ENCODE measurements at regions not wholly inside any gene's neighbourhood (a gene's known extent, or its start where the extent isn't known, plus 50 kb on each side); places are given as distances from the start of the nearest gene placed in this dataset.

GRCh38 chr16:86395477-86395876 lies 114.8 kb upstream of the FOXF1 start:
- no peak for DNase-seq

- DNase-seq, result no peak
Measured at GRCh38 chr16:86396422-86396821, 113.9 kb upstream of the FOXF1 start.

- DNase-seq, result no peak
Measured at GRCh38 chr16:86396901-86397311, 113.4 kb upstream of the FOXF1 start.

DNA sequence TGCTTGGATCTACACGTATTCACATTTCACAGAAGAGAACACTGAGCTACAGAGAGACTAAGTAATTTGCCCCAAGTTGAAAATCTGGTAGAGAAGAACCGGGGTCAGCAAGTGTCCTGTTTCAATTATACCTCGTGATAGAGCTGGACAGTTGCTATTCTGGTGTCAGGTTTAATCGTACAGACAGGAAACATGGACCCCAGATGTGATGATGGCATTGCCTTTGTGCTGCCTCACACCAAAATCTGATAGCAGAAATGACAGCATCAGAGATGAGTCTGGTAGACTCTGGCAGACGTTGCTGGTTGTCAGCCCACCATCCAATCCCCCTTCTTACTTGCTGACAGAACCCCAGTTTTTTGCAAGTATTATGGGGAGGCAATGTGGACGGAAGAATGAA lies 112.1 kb upstream of the FOXF1 start:
- no peak for DNase-seq

- DNase-seq, result no peak
Measured at GRCh38 chr16:86398622-86399021, 111.7 kb upstream of the FOXF1 start.

DNA sequence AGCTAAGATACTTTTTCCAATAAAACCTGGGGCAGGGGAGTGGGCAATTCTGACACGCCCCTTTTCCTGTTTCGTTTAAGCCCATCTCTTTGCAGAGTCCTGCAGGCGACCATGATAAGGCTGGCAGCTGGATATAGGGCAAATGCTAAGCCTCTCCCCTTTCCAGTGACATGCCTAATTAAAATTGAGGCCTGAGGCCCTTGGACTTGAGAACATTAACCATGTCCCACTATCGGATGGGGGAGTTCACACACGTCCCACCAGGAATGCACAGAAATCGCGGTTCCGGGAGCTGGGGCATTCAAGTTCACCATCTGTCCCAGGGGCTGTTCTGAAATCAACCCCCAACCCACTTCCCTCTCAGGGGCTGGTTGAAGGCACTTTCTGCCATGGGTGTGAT lies 109.2 kb upstream of the FOXF1 start:
- DNase-seq, result no peak

GRCh38 chr16:86403085-86403484 lies 107.2 kb upstream of the FOXF1 start:
- DNase-seq, result no peak

DNA sequence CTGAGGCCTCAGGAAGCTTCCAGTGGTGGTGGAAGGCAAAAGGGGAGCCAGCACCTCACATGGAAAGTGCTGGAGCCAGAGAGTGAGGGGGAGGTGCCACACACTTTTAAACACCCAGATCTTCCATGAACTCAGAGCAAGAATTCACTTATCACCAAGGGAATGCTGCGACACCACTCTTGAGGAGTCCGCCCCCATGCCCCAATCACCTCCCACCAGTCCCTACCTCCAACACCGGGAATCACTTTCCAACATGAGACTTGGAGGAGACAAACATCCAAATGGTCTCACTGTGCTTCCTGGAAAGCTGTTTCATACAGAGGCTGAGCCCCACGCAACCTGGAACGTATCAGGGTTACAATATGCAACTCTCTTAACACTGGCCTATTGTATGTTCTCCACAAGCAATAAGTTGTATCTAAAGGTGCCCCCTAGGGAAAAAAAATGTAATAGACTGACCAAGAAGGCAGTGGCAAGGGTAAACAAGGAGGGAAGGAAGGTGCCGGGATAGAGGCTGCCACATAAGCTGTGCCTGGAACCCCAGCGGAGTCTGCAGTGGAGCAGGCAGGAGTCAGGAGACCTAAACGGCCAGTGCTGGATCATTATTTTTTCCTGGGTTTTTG lies 106.7 kb upstream of the FOXF1 start:
- peak; percentile 16 for DNase-seq

GRCh38 chr16:86404678-86405077 lies 105.6 kb upstream of the FOXF1 start:
- no peak for DNase-seq

DNA sequence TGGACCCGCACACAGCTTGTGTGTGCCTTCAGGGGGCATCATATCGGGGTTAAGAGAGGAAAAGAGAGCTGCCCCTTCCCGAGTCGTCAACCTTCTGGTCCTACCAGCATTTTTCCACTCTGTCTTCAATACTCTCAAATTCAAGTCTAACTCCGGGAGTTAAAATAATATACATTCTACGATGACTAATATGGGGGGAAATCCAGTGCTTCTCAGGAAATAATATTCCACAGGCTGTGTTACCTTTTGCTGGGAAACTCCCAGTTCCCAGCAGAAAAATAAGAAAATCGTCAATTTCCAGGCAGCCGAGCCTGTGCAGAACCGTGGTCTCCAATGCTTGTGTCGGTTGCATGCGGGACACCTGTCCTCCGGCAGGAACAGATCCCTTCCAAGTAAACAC lies 105.0 kb upstream of the FOXF1 start:
- DNase-seq, result no peak

GRCh38 chr16:86406056-86406455 lies 104.3 kb upstream of the FOXF1 start:
- no peak for DNase-seq

GRCh38 chr16:86408685-86409084 lies 101.6 kb upstream of the FOXF1 start:
- no peak for DNase-seq

DNA sequence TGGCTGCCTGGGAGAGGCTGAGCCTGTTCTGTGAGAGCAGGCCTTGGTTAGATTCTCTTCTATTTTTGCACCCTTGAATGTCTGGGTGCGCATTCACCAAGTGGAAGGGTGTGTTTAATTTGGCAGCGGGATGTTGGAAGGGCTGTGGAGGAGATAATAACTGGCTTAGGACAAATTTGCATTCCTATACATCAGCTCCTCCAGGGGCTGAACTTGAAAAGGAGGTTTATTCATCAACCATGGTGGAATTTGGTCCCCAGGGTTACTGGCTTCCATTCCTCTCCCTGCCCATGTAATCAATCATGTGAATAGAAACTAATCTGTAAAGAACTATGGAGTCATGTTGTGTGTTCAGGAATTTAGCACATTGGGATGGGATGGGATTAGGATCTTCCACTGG lies 100.2 kb upstream of the FOXF1 start:
- DNase-seq, result no peak

DNA sequence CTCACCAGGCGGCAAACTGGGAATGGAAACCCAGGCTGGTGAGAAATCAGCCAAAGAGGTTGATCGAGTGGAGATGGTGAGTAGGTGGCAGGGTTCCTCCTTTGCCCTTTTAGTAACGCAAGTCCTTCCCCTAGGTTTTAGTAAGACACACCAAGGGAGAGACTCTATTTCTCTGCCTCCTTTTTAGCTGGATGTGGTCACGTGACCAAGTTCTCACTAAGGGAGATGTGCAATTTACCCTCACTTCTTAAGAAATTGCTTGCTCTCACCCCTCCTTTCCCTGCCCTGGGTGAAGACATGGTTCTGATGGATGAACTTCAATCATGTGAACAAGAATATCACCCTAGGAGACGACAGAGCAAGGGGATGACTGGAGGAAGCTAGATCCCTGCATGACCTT lies 99.8 kb upstream of the FOXF1 start:
- DNase-seq, result no peak

GRCh38 chr16:86411897-86412296 lies 98.4 kb upstream of the FOXF1 start:
- no peak for DNase-seq

GRCh38 chr16:86414991-86415740 lies 95.2 kb upstream of the FOXF1 start:
- DNase-seq, result peak; percentile 19

DNA sequence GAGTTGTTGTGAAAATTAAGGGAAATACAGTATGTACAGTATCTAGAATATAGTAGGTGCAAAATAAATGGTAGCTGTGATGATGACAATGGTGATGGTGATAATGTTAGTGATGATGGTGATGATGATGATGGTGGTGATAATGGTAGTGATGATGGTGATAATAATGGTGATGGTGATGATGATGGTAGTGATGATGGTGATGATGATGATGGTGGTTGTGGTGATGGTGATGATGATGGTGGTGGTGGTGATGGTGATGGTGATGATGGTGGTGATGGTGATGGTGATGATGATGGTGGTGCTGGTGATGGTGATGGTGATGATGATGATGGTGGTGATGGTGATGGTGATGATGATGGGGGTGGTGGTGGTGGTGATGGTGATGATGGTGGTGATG lies 91.3 kb upstream of the FOXF1 start:
- no peak for DNase-seq

- DNase-seq, result no peak
Measured at GRCh38 chr16:86419518-86419917, 90.8 kb upstream of the FOXF1 start.

DNA sequence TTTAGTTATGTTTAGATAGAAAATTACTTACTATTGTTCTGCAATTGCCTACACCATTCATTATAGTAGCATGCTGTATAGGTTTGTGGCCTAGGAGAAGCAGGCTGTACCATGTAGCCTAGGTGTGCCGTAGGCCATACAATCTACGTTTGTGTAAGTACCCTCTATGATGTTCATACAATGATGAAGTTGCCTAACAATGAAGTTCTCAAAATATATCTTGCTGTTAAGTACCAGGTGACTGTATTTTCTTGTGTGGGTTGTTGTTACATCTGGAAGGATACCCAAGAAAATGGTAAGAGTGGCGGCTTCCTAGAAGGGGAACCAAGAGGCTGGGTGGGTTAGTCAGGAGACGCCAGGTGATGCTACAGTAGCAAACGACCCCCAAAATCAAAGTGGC lies 88.3 kb upstream of the FOXF1 start:
- no peak for DNase-seq

- DNase-seq, result no peak
Measured at GRCh38 chr16:86424398-86424797, 85.9 kb upstream of the FOXF1 start.

DNA sequence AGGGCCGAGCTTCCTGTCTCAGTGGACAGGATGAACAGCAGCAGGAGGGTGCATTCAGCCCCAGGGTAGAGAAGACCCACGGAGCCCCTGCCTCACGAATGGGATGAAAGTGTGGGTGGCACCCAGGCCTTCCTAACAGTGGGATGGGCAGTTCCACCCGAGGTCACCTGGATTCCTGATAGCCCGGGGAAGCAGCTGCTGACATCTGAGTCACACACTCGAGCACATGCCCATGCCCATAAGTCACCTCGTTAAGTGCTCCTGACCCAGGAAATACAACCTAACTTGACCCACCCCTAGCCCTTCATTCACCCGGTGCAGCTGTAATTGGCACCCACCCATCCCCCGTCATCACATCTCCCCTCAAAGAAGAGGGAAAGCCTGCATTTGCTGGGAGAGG lies 85.3 kb upstream of the FOXF1 start:
- no peak for DNase-seq

- no peak for DNase-seq
Measured at GRCh38 chr16:86426063-86426642, 84.2 kb upstream of the FOXF1 start.

- DNase-seq, result no peak
Measured at GRCh38 chr16:86427433-86427851, 82.9 kb upstream of the FOXF1 start.

DNA sequence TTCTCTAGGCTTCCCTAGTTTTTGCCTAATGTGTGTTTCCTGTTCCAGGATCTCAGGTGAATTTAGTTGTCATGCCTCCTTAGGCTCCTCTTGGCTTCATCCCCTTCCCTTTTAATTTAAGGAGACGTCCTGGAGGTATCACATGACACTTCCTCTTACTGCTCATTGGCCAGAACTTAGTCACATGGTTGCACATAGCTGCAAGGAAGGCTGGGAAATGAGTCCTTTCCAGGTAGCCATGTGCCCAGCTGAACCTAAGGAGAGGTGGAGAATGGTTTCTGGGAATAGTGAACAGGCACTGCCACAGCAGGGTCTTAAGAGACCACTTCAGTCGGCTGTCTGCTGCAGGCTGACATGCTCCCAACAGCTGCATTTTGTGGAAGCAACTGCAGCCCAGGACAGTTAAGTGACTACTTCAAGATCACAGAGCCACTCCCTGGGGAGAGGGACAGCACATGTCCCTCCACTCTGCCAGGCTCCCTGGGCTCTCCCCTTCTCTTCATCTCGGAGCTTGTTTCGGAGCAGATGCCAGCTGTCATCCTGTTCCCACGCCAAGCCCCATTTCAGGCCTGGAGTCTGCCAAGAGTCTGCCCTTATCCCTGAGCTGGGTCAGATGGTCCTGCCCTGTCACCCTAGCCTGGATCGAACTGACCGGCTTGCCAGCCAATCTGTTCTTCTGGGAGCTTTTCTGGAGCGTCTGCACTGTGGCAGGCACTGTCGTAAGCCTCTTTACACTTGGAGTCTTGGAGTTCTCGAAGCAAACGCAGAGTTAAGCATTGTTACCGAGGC lies 81.4 kb upstream of the FOXF1 start:
- no peak for DNase-seq

All from hematopoietic multipotent progenitor cell treated with erythropoietin and hydrocortisone succinate and interleukin-3 and kit ligand, for 4 days (in vitro differentiated cells).